Left renal cortex interstitium (tissue), 4 donors: ENCODE measurements at regions not wholly inside any gene's neighbourhood (a gene's known extent, or its start where the extent isn't known, plus 50 kb on each side); places are given as distances from the start of the nearest gene placed in this dataset.

Source experiments
- DNase-seq, 4 donors: peaks; one replicate each; pipeline ENCODE4 v3.0.0-alpha.2; 2013; ENCODE audit warnings: low read depth in 4 of 4, low spot score in 2 of 4, missing footprints in 1 of 4

DNA sequence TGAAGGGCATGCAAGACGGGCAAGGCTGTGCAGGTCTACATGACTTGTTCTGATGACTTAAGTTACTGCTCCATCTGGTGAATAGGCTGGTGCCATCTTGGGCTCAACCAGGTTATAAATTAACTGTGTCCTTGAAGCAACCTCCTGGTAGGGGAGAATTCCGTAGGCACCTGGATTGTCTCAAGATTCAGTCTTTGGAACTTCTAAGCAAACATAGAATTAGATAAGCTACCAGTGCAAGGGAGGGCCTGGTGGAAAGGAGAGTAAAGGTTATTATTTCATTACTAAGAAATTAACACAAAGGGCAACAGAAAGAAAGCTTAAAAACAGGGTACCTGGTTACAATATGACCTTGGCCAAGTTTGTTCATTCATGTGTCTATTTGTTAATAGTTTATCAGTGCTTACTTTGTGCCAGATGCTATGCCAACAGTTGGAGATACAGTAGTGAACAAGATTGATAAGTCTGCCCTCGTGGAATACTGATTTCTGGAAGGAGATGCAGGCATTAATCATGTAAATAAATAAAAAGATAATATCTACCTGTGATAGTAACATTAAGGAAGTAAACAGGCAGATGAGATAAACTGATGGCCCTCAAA is 107.0 kb upstream of the PALS2 start:
- no peak for DNase-seq

- DNase-seq: no peak
Observed at GRCh38 chr7:24469118-24469517, 104.1 kb upstream of the PALS2 start.

GRCh38 chr7:24472093-24472492 is 101.2 kb upstream of the PALS2 start:
- DNase-seq: no peak

DNA sequence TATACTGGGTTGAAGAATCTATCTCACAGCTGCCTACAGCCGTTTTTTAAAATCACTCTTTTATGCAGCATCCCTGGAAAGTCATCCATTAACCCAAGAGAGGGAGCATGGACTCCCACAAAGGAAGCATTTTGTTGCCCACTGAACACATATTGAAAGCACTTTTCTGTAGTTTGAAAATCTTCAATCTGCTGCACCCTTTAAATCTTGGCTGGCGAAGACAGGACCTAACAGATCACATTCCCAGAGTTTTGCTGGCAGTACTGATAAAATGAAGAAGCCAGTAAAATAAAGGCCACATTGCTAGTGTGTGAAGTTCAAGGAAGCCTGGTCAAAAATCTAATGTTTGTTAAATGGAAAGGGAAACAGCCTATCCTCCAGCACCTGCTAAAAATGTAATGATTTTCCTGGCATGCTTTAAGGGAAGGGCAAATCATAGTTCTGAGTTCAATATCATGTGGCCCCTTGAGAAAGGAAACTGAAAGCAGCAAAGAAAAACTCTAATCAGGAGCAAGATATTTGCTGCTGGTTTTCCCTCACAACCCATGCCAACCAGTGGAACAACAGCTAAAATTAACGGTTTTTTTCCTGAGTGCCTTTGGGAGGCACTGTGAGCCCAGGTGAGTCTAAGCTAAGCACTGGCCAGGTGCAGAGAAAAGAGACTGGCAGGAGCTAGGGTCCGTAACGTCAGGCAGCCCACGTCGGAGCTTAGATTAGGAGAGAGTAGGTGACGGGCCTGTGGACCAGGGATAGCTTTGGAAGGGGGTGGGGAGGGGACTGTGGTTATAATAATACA is 97.9 kb upstream of the PALS2 start:
- DNase-seq: no peak

- DNase-seq: no peak
Observed at GRCh38 chr7:24476227-24476626, 97.0 kb upstream of the PALS2 start.

GRCh38 chr7:24477398-24478136 is 95.7 kb upstream of the PALS2 start:
- peak; percentile 36 to 74 (median 51) for DNase-seq

DNA sequence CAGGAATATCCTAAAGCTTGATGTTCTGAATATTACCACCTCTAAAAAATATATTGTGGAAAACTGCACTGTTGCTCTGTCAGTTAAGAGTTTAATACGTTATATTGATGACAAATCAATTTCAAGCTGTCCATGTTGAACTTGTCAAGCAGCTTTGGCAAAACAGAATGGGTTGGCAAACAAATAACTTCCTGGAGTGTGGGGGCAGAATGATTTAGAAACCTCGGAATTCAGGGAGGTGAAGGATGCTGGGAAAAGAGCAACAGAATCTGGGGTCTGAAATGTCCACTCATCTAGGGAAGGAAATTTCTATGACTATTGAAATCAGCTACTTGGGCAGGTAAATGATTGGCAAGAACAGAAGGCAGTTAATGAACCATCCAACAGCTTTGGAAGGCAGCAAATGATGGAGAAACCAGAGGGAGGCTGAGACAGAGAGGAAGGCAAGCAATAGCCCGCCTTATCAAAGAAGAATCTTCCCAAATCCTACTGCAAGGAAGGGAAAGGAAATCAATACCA is 95.1 kb upstream of the PALS2 start:
- no peak for DNase-seq

GRCh38 chr7:24480501-24480900 is 92.8 kb upstream of the PALS2 start:
- no peak for DNase-seq

- DNase-seq: no peak
Observed at GRCh38 chr7:24483804-24484203, 89.4 kb upstream of the PALS2 start.

DNA sequence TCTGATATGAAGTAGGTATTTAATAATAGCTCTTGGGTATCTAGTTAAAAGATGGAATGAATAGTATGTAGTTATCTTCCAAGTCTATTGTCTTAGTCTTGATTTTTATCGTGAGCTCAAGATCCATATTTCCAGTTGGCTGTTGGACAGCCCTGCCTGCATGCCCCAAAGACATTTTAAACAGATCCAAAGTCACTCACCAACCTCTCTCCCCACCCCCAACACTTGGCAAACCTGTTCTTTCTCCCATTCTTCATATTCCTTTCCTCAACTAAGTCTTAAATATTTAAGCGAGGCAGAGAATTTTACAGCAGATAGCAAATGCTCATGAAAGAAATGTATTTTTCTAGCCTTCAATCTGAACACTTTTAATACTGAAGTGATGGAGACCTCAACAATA is 80.7 kb upstream of the PALS2 start:
- DNase-seq: no peak

- no peak for DNase-seq
Observed at GRCh38 chr7:24494832-24495231, 78.4 kb upstream of the PALS2 start.

DNA sequence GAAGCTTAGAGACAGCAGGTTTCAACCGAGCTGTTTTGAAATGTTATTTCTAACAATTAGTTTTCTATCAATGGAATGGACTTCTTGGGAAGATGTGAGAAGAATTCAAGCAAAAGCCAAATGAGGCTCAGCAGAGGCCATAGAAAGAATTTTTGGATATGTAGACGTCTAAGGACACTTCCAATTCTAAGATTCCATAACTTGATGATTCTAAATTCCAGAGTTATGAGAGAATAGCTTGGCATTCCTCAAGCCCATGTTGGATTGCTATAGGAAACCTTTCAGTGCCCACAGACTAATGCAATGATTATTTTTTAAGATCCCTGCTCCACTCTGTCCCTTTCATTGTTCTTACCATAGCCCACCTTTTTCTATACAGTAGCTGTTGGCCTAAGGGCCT is 77.2 kb upstream of the PALS2 start:
- no peak for DNase-seq

DNA sequence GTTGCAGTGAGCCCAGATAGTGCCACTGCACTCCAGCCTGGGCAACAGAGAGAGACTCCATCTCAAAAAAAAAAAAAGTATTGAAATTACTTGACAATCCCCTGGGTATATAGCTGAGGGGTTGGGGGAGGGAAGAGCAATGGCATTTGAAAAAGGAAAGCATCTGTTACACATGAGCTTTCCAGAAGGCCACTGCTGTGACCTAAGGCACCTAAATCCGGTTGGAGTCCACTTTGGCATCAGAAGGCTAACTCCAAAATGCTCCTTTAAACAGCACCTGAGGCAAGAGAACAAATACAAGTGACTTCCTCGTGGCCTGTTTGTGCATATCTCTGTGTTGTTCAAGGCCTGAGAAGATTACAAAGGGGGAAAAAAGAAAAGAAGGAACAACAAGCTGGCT is 74.8 kb upstream of the PALS2 start:
- DNase-seq: no peak

DNA sequence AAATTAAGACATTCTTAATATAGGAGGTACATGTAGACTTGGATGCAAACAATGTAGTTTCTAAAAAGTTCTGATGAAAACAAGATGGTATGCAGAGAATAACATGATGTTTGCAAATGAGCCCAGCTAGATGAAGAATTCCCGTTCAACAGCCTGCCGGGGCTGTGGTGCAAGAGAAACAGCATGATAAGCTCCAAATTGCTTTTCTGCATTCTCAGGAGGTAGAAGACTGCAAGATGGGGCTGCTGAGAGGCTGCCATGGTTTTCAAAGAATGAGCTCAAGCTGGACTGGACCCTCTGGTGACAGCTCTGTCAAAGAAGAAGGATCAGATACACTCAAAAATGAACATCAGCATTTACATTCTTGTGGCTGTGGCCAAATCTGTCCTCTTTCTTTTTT is 73.4 kb upstream of the PALS2 start:
- DNase-seq: no peak

- DNase-seq: no peak
Observed at GRCh38 chr7:24500599-24500998, 72.7 kb upstream of the PALS2 start.

GRCh38 chr7:24501009-24501408 is 72.2 kb upstream of the PALS2 start:
- no peak for DNase-seq

- DNase-seq: no peak
Observed at GRCh38 chr7:24501443-24502134, 71.7 kb upstream of the PALS2 start.

DNA sequence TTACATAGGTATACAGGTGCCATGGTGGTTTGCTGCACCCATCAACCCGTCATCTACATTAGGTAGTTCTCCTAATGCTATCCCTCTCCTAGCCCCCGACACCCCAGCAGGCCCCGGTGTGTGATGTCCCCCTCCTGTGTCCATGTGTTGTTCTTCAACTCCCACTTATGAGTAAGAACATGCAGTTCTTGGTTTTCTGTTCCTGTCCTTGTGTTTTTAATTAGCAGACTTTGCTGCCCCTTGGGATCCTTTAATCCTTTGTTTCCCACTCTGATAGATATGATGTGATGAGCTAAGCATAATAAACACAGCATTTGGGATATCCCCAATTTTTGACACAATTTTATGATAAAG is 71.1 kb upstream of the PALS2 start:
- no peak for DNase-seq

DNA sequence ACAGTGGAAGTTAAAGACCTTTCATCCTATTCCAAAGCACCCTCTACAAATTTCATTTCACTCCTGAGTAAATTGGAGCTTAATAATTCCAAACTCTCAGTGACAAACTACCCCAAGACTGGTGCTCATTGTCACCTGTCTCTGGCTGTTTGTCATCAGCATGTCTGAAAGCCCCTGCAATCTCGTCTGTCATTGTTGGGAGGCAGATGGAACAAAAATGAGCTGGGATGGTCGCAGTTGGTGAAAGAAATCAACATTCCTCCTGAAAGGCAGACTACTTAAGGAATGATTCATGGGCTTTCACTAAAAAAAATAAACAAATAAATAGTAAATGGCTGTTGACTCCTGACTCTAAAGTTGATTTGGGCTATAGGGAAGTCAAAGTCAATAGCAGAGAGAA is 69.7 kb upstream of the PALS2 start:
- no peak for DNase-seq

GRCh38 chr7:24504040-24504439 is 69.2 kb upstream of the PALS2 start:
- DNase-seq: no peak

GRCh38 chr7:24504836-24505235 is 68.4 kb upstream of the PALS2 start:
- no peak for DNase-seq
